Neural progenitor cell (in vitro differentiated cells): ENCODE measurements at regions not wholly inside any gene's neighbourhood (a gene's known extent, or its start where the extent isn't known, plus 50 kb on each side); places are given as distances from the start of the nearest gene placed in this dataset.
"Not testable (repeated sequence)": the region's sequence is repeated elsewhere in the genome, so short reads cannot be mapped to it uniquely, and the experiment has no call there.

Experiments used
- DNase-seq: peaks from one replicate; pipeline ENCODE4 v3.0.0-alpha.2; 2016; ENCODE audit warnings: low spot score
- H2AFZ ChIP-seq: fragments of 200-600 bp; sonication (generic); replicated peaks from 2 replicates; pipeline ENCODE4 v1.6.1; 2016; ENCODE audit warnings: antibody characterized with exemption
- H3F3A ChIP-seq: fragments of 200-600 bp; sonication (generic); 2 replicates; pipeline ENCODE4 v1.6.1; 2016; ENCODE audit warnings: antibody characterized with exemption, low read depth
- H3K27ac ChIP-seq: fragments of 200-600 bp; sonication (generic); 2 replicates; pipeline ENCODE4 v1.5.1; 2016; ENCODE audit warnings: mild to moderate bottlenecking
- H3K27me3 ChIP-seq: fragments of 200-600 bp; sonication (generic); 2 replicates; pipeline ENCODE4 v1.6.1; 2016; ENCODE audit warnings: mild to moderate bottlenecking, moderate library complexity
- H3K36me3 ChIP-seq: fragments of 200-600 bp; sonication (generic); 2 replicates; pipeline ENCODE4 v1.5.1; 2016
- H3K4me1 ChIP-seq: fragments of 200-600 bp; sonication (generic); 2 replicates; pipeline ENCODE4 v1.6.1; 2016; ENCODE audit warnings: mixed run types
- H3K4me2 ChIP-seq: fragments of 200-600 bp; sonication (generic); 2 replicates; pipeline ENCODE4 v1.6.1; 2016
- H3K4me3 ChIP-seq: fragments of 200-600 bp; sonication (generic); 2 replicates; pipeline ENCODE4 v1.5.1; 2016
- H3K79me2 ChIP-seq: fragments of 200-600 bp; sonication (generic); 2 replicates; pipeline ENCODE4 v1.6.1; 2016; ENCODE audit warnings: low read depth
- H3K9ac ChIP-seq: fragments of 200-600 bp; sonication (generic); 2 replicates; pipeline ENCODE4 v1.6.1; 2016
- H3K9me3 ChIP-seq: fragments of 200-600 bp; sonication (generic); 2 replicates; pipeline ENCODE4 v1.5.1; 2016; ENCODE audit warnings: low read depth
- H4K20me1 ChIP-seq: fragments of 200-600 bp; sonication (generic); 2 replicates; pipeline ENCODE4 v1.6.1; 2016; ENCODE audit warnings: low read depth
- H3K27ac Mint-ChIP-seq: 3 replicates; pipeline ENCODE4 v1.8.0; 2021; ENCODE audit warnings: mixed read lengths
- H3K27me3 Mint-ChIP-seq: 2 replicates; pipeline ENCODE4 v1.8.0; 2022; ENCODE audit warnings: low read depth, mild to moderate bottlenecking, inconsistent platforms, moderate library complexity, mixed read lengths; ENCODE audit not compliant: insufficient read depth
- H3K36me3 Mint-ChIP-seq: 3 replicates; pipeline ENCODE4 v1.8.0; 2021; ENCODE audit warnings: mixed read lengths
- H3K4me1 Mint-ChIP-seq: 3 replicates; pipeline ENCODE4 v1.8.0; 2021; ENCODE audit warnings: mixed read lengths
- H3K4me3 Mint-ChIP-seq: 3 replicates; pipeline ENCODE4 v1.8.0; 2021; ENCODE audit warnings: mild to moderate bottlenecking, moderate library complexity, mixed read lengths
- H3K9me3 Mint-ChIP-seq: 3 replicates; pipeline ENCODE4 v1.8.0; 2020; ENCODE audit warnings: mixed read lengths
- CTCF ChIP-seq: fragments of 200-600 bp; sonication (generic); IDR thresholded peaks from 2 replicates; pipeline ENCODE4 v1.5.1; 2017; ENCODE audit warnings: antibody characterized with exemption, mild to moderate bottlenecking
- EZH2 ChIP-seq: fragments of 200-600 bp; sonication (generic); IDR thresholded peaks from 2 replicates; pipeline ENCODE4 v1.6.1; 2017; ENCODE audit warnings: antibody characterized with exemption, mild to moderate bottlenecking, moderate library complexity
- EZH2phosphoT487 ChIP-seq: fragments of 200-600 bp; sonication (generic); IDR thresholded peaks from 2 replicates; pipeline ENCODE4 v1.6.1; 2017; ENCODE audit warnings: antibody characterized with exemption

- Mint-ChIP-seq H3K27ac (no peak overlapping the region), H3K36me3 (no peaks in the 10 kb centered on the region), H3K27me3 (no peaks in the 10 kb centered on the region), H3K4me3 (no peak overlapping the region), H3K4me1 (no peaks in the 10 kb centered on the region), H3K9me3 (no peaks in the 10 kb centered on the region)
- Histone ChIP-seq H3F3A (no peaks in the 10 kb centered on the region), H3K79me2 (no peaks in the 10 kb centered on the region), H4K20me1 (no peaks in the 10 kb centered on the region), H3K4me3 (no peak overlapping the region), H3K4me1 (no peaks in the 10 kb centered on the region), H3K27me3 (no peaks in the 10 kb centered on the region), H3K4me2 (no peak overlapping the region), H3K9ac (no peak overlapping the region), H2AFZ (no peak overlapping the region), H3K9me3 (no peaks in the 10 kb centered on the region), H3K27ac (no peak overlapping the region), H3K36me3 (no peaks in the 10 kb centered on the region)
- TF ChIP-seq EZH2 (no peak), EZH2phosphoT487 (no peak), CTCF (no peak)
- no peak for DNase-seq
These were observed 1248.8 kb downstream of the ADGRL3 start for GRCh38 chr4:62448911-62449310.

GRCh38 chr4:62439051-62439450, 1238.9 kb downstream of the ADGRL3 start:
- Histone ChIP-seq H3K4me1 (no peaks in the 10 kb centered on the region), H3K79me2 (no peaks in the 10 kb centered on the region), H3K27ac (no peak overlapping the region), H2AFZ (no peak overlapping the region), H3K4me2 (no peak overlapping the region), H3K4me3 (no peak overlapping the region), H3K9me3 (no peaks in the 10 kb centered on the region), H3K9ac (no peak overlapping the region), H3K36me3 (no peaks in the 10 kb centered on the region), H3K27me3 (no peaks in the 10 kb centered on the region), H3F3A (no peaks in the 10 kb centered on the region), H4K20me1 (no peaks in the 10 kb centered on the region)
- Mint-ChIP-seq H3K36me3 (no peaks in the 10 kb centered on the region), H3K4me1 (no peaks in the 10 kb centered on the region), H3K4me3 (no peak overlapping the region), H3K9me3 (peaks cover 38% of the 10 kb centered on the region), H3K27ac (no peak overlapping the region), H3K27me3 (peaks cover 3% of the 10 kb centered on the region)
- DNase-seq = no peak
- no peak for TF ChIP-seq EZH2
- TF ChIP-seq EZH2phosphoT487 = no peak
- no peak for TF ChIP-seq CTCF

GRCh38 chr4:62434921-62435320, 1234.8 kb downstream of the ADGRL3 start:
- H3K4me1 Mint-ChIP-seq = no peaks in the 10 kb centered on the region
- H3K9ac ChIP-seq = no peak overlapping the region
- H3K9me3 Mint-ChIP-seq = peaks cover 21% of the 10 kb centered on the region
- H3K27me3 Mint-ChIP-seq = peaks cover 3% of the 10 kb centered on the region
- H3K4me3 Mint-ChIP-seq = no peak overlapping the region
- H4K20me1 ChIP-seq = no peaks in the 10 kb centered on the region
- H3K27me3 ChIP-seq = no peaks in the 10 kb centered on the region
- H2AFZ ChIP-seq = no peak overlapping the region
- no peaks in the 10 kb centered on the region for H3K36me3 Mint-ChIP-seq
- no peak overlapping the region for H3K27ac ChIP-seq
- H3K36me3 ChIP-seq = no peaks in the 10 kb centered on the region
- no peak overlapping the region for H3K27ac Mint-ChIP-seq
- H3F3A ChIP-seq = no peaks in the 10 kb centered on the region
- TF ChIP-seq EZH2 = no peak
- TF ChIP-seq CTCF = no peak
- TF ChIP-seq EZH2phosphoT487 = no peak
- no peaks in the 10 kb centered on the region for H3K79me2 ChIP-seq
- no peak overlapping the region for H3K4me3 ChIP-seq
- no peak overlapping the region for H3K4me2 ChIP-seq
- no peaks in the 10 kb centered on the region for H3K9me3 ChIP-seq
- no peak for DNase-seq
- H3K4me1 ChIP-seq = no peaks in the 10 kb centered on the region

GRCh38 chr4:62431513-62432231, 1231.5 kb downstream of the ADGRL3 start:
- not testable (repeated sequence) for H2AFZ ChIP-seq, H4K20me1 ChIP-seq, H3K4me2 ChIP-seq, H3K9ac ChIP-seq, H3K36me3 Mint-ChIP-seq, H3K27ac Mint-ChIP-seq, H3K9me3 ChIP-seq, H3K27me3 Mint-ChIP-seq, H3F3A ChIP-seq, H3K27ac ChIP-seq, H3K36me3 ChIP-seq, DNase-seq, H3K4me3 Mint-ChIP-seq, H3K4me1 Mint-ChIP-seq, H3K79me2 ChIP-seq, H3K4me3 ChIP-seq, H3K4me1 ChIP-seq, H3K27me3 ChIP-seq
- peaks cover 16% of the 10 kb centered on the region for H3K9me3 Mint-ChIP-seq
